SU-DHL-6 (cell line): ENCODE measurements at regions not wholly inside any gene's neighbourhood (a gene's known extent, or its start where the extent isn't known, plus 50 kb on each side); places are given as distances from the start of the nearest gene placed in this dataset.

Source experiments
- H2AFZ ChIP-seq: fragments of 200-600 bp; sonication (generic); 2 replicates; pipeline ENCODE4 v1.6.1; 2014; ENCODE audit warnings: low read depth, mild to moderate bottlenecking, moderate library complexity, mixed read lengths, antibody characterized with exemption, low read length; ENCODE audit not compliant: severe bottlenecking
- H3F3A ChIP-seq: fragments of 200-600 bp; shearing (Covaris generic); 2 replicates; pipeline ENCODE4 v1.6.0; 2016; ENCODE audit warnings: antibody characterized with exemption, mild to moderate bottlenecking; ENCODE audit not compliant: insufficient read depth
- H3K27ac ChIP-seq: fragments of 200-600 bp; sonication (generic); 2 replicates; pipeline ENCODE4 v1.5.1; 2016; ENCODE audit warnings: low read depth, mild to moderate bottlenecking, low read length, moderate library complexity, mixed read lengths
- H3K27me3 ChIP-seq: fragments of 200-600 bp; sonication (generic), shearing (Covaris generic); 2 replicates; pipeline ENCODE4 v1.6.0; 2014; ENCODE audit warnings: mild to moderate bottlenecking, low read length
- H3K36me3 ChIP-seq: fragments of 200-600 bp; sonication (generic); 2 replicates; pipeline ENCODE4 v1.6.1; 2014; ENCODE audit warnings: mild to moderate bottlenecking, low read length, mixed read lengths
- H3K4me2 ChIP-seq: fragments of 300-600, 200-600 bp; shearing (Covaris generic), sonication (generic); 2 replicates; pipeline ENCODE4 v1.6.0; 2014; ENCODE audit warnings: low read length, low read depth, mild to moderate bottlenecking; ENCODE audit not compliant: poor library complexity, severe bottlenecking
- H3K4me3 ChIP-seq: fragments of 200-600 bp; sonication (generic); 2 replicates; pipeline ENCODE4 v1.5.1; 2014; ENCODE audit warnings: antibody characterized with exemption, low read length, mild to moderate bottlenecking, mixed read lengths; ENCODE audit not compliant: insufficient read depth, poor library complexity, severe bottlenecking
- H3K79me2 ChIP-seq: fragments of 200-600 bp; sonication (generic); 2 replicates; pipeline ENCODE4 v1.6.1; 2014; ENCODE audit warnings: mild to moderate bottlenecking, low read length, moderate library complexity; ENCODE audit not compliant: insufficient read depth
- H3K9ac ChIP-seq: fragments of 200-600 bp; sonication (generic); 2 replicates; pipeline ENCODE4 v1.7.0; 2014; ENCODE audit warnings: mild to moderate bottlenecking, low read length
- H3K9me2 ChIP-seq: fragments of 200-600 bp; sonication (generic); replicated peaks from 2 replicates; pipeline ENCODE4 v1.6.1; 2014; ENCODE audit warnings: low read length; ENCODE audit not compliant: insufficient read depth
- H3K9me3 ChIP-seq: fragments of 200-600 bp; sonication (generic); 2 replicates; pipeline ENCODE4 v1.6.1; 2014; ENCODE audit warnings: low read length, mixed read lengths; ENCODE audit not compliant: insufficient read depth
- H4K20me1 ChIP-seq: fragments of 200-600 bp; sonication (generic); 2 replicates; pipeline ENCODE4 v1.6.1; 2014; ENCODE audit warnings: low read depth, mild to moderate bottlenecking, antibody characterized with exemption, low read length, moderate library complexity, mixed read lengths
- CTCF ChIP-seq: fragments of 200-600 bp; sonication (generic); IDR thresholded peaks from one replicate; pipeline ENCODE4 v1.5.1; 2017; ENCODE audit warnings: antibody characterized with exemption, mild to moderate bottlenecking, low read length, moderate library complexity; ENCODE audit not compliant: insufficient read depth, poor library complexity, severe bottlenecking
- EZH2phosphoT487 ChIP-seq: fragments of 200-600 bp; sonication (generic), shearing (Covaris generic); conservative IDR thresholded peaks from 2 replicates; pipeline ENCODE4 v1.6.1; 2018; ENCODE audit warnings: mild to moderate bottlenecking, antibody characterized with exemption, low read length, moderate library complexity, mixed read lengths

DNA sequence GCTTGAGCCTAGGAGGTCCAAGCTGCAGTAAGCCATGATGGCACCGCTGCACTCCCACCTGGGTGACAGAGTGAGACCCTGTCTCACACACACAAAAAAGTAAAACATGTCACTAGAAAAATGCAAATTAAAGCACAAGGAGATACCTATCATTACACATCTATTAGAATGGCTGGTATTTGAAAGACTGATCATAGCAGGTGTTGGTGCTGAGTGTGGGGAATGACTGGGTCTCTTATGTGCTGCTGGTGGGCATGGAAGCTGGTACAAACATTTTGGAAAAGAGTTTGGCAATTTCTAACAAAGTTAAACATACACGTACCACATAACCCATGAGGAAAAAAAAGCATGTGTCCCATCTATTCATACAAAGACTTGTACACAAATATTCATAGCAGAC, 142.1 kb upstream of the ZBTB40 start:
- Histone ChIP-seq H3K9me3 (no peaks in the 10 kb centered on the region), H3K4me3 (no peak overlapping the region), H2AFZ (no peak overlapping the region), H3K27me3 (peaks cover 2% of the 10 kb centered on the region; the same call in 1 of the 2 replicates), H3K4me2 (no peak overlapping the region), H3K27ac (no peak overlapping the region), H3K9ac (no peak overlapping the region), H3F3A (no peaks in the 10 kb centered on the region), H3K9me2 (no peaks in the 10 kb centered on the region), H3K36me3 (no peaks in the 10 kb centered on the region), H4K20me1 (no peaks in the 10 kb centered on the region), H3K79me2 (no peaks in the 10 kb centered on the region)
- TF ChIP-seq CTCF (no peak), EZH2phosphoT487 (no peak)

DNA sequence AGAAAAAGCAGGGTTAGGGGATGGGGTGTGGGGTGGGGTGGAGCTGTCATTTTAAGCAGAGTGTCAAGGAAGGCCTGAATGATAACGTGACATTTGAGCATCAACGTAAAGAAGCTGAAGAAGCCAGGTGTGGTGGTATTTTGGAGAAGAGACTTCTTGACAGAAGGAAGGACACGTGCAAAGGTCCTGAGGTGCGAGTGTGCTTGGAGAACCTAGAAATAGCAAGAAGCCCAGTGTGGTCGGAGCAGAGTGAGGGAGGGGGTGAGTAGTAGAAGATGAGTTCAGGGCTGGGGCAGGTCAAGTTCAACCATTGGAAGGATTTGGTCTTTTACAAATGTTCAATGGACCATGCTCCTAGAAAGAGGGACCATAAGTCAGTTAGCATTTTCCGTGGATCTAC, 140.2 kb upstream of the ZBTB40 start:
- H3K79me2 ChIP-seq, result no peaks in the 10 kb centered on the region
- no peak overlapping the region for H3K9ac ChIP-seq
- no peak overlapping the region for H3K4me2 ChIP-seq
- no peaks in the 10 kb centered on the region for H3K36me3 ChIP-seq
- no peak for TF ChIP-seq EZH2phosphoT487
- no peak for TF ChIP-seq CTCF
- no peak overlapping the region for H3K27ac ChIP-seq
- no peaks in the 10 kb centered on the region for H3F3A ChIP-seq
- H3K9me3 ChIP-seq, result no peaks in the 10 kb centered on the region
- H2AFZ ChIP-seq, result no peak overlapping the region
- H4K20me1 ChIP-seq, result no peaks in the 10 kb centered on the region
- H3K27me3 ChIP-seq, result peaks cover under 1% of the 10 kb centered on the region; the same call in 1 of the 2 replicates
- H3K4me3 ChIP-seq, result no peak overlapping the region
- H3K9me2 ChIP-seq, result no peaks in the 10 kb centered on the region

GRCh38 chr1:22313321-22313720, 138.3 kb upstream of the ZBTB40 start:
- Histone ChIP-seq H3K9me3 (no peaks in the 10 kb centered on the region), H3K27ac (no peak overlapping the region), H3K9ac (no peak overlapping the region), H3K4me3 (no peak overlapping the region), H2AFZ (no peak overlapping the region), H3K9me2 (no peaks in the 10 kb centered on the region), H3K4me2 (no peak overlapping the region), H3F3A (no peaks in the 10 kb centered on the region), H3K79me2 (no peaks in the 10 kb centered on the region), H3K27me3 (no peaks in the 10 kb centered on the region), H3K36me3 (no peaks in the 10 kb centered on the region), H4K20me1 (no peaks in the 10 kb centered on the region)
- no peak for TF ChIP-seq EZH2phosphoT487
- TF ChIP-seq CTCF, result no peak

- H3K4me3 ChIP-seq, result no peak overlapping the region
- no peaks in the 10 kb centered on the region for H3K9me3 ChIP-seq
- H3K9me2 ChIP-seq, result no peaks in the 10 kb centered on the region
- H3K79me2 ChIP-seq, result no peaks in the 10 kb centered on the region
- H2AFZ ChIP-seq, result no peak overlapping the region
- no peak for TF ChIP-seq EZH2phosphoT487
- no peak for TF ChIP-seq CTCF
- H3K9ac ChIP-seq, result no peak overlapping the region
- no peak overlapping the region for H3K27ac ChIP-seq
- H3K27me3 ChIP-seq, result no peaks in the 10 kb centered on the region
- H3F3A ChIP-seq, result no peaks in the 10 kb centered on the region
- H4K20me1 ChIP-seq, result no peaks in the 10 kb centered on the region
- H3K4me2 ChIP-seq, result no peak overlapping the region
- H3K36me3 ChIP-seq, result no peaks in the 10 kb centered on the region
Observed at GRCh38 chr1:22314706-22315105, 136.9 kb upstream of the ZBTB40 start.
